Progenitor cell of endocrine pancreas (in vitro differentiated cells): ENCODE measurements at regions not wholly inside any gene's neighbourhood (a gene's known extent, or its start where the extent isn't known, plus 50 kb on each side); places are given as distances from the start of the nearest gene placed in this dataset.

Source experiments
- DNase-seq: peaks from one replicate; pipeline ENCODE4 v3.0.0; 2021; ENCODE audit warnings: low spot score; ENCODE audit not compliant: unreplicated experiment
- H3K27ac Mint-ChIP-seq: 2 replicates; pipeline ENCODE4 v1.8.0; 2021; ENCODE audit warnings: mild to moderate bottlenecking, moderate library complexity, mixed read lengths
- H3K27me3 Mint-ChIP-seq: 2 replicates; pipeline ENCODE4 v1.8.0; 2021; ENCODE audit warnings: mixed read lengths
- H3K36me3 Mint-ChIP-seq: 2 replicates; pipeline ENCODE4 v1.8.0; 2022; ENCODE audit warnings: mixed read lengths; ENCODE audit not compliant: insufficient read depth
- H3K4me1 Mint-ChIP-seq: 2 replicates; pipeline ENCODE4 v1.8.0; 2021; ENCODE audit warnings: low read depth, mixed read lengths
- H3K4me3 Mint-ChIP-seq: 2 replicates; pipeline ENCODE4 v1.8.0; 2021; ENCODE audit warnings: low read depth, mild to moderate bottlenecking, moderate library complexity, mixed read lengths
- H3K9me3 Mint-ChIP-seq: 2 replicates; pipeline ENCODE4 v1.8.0; 2021; ENCODE audit warnings: low read depth, mixed read lengths
- TF ChIP-seq, protein P1 (sequence below): fragments of 200-600 bp; sonication (generic); IDR thresholded peaks from one replicate; pipeline ENCODE4 v1.5.0; 2021; ENCODE audit warnings: antibody characterized with exemption, mild to moderate bottlenecking; ENCODE audit not compliant: unreplicated experiment

DNA sequence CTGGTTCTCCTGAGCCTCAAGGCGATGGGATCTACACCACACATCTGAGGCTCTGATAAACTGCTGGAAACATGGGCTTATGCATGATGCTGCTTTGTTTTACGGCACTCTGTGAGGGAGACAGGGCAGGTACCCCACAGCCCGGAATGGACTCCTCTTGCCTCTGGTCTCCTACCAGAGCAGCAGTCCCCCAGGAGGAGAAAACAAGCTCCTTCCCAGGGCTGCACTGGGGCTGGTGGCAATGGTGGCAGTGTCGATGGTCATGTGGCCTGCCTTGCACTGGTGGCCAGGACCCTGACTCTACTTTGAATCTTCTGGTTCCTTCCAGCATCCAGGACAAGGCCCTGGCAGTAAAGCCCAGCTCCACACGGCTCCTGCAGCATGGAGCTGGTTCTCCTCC lies 79.4 kb downstream of the TOMM20 start:
- Mint-ChIP-seq H3K9me3 (no peaks in the 10 kb centered on the region), H3K27me3 (no peaks in the 10 kb centered on the region), H3K4me3 (no peak overlapping the region), H3K4me1 (peaks cover 19% of the 10 kb centered on the region), H3K36me3 (no peaks in the 10 kb centered on the region), H3K27ac (no peak overlapping the region)
- TF ChIP-seq, protein P1, sequence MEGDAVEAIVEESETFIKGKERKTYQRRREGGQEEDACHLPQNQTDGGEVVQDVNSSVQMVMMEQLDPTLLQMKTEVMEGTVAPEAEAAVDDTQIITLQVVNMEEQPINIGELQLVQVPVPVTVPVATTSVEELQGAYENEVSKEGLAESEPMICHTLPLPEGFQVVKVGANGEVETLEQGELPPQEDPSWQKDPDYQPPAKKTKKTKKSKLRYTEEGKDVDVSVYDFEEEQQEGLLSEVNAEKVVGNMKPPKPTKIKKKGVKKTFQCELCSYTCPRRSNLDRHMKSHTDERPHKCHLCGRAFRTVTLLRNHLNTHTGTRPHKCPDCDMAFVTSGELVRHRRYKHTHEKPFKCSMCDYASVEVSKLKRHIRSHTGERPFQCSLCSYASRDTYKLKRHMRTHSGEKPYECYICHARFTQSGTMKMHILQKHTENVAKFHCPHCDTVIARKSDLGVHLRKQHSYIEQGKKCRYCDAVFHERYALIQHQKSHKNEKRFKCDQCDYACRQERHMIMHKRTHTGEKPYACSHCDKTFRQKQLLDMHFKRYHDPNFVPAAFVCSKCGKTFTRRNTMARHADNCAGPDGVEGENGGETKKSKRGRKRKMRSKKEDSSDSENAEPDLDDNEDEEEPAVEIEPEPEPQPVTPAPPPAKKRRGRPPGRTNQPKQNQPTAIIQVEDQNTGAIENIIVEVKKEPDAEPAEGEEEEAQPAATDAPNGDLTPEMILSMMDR = no peak
- no peak for DNase-seq

DNA sequence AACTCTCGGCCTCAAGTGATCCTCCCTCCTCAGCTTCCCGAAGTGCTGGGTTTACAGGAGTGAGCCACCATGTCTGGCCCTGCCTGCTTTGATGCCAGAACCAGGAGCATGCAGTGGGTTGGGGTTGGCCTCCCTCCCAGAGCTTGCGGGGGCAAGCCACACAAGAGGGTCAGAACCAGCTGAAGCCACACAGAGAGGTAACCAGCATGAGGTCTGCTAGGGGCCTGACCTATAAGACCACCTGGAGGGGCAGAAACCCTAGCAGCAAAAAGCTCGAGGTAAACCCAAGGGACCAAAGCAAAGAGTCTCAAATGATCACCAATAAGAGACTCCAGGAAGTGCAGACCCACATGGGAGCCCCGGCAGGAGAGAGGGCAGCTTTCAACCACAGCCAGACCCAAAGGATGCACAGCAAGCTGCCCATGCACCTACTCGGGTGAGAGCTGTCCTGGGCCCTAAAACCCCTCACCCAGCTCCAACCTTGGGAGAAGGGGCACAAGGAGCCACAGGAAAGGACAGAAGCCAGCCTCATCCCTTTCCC lies 81.2 kb downstream of the TOMM20 start:
- peaks cover 19% of the 10 kb centered on the region for H3K4me1 Mint-ChIP-seq
- H3K9me3 Mint-ChIP-seq = no peaks in the 10 kb centered on the region
- no peak overlapping the region for H3K4me3 Mint-ChIP-seq
- H3K36me3 Mint-ChIP-seq = no peaks in the 10 kb centered on the region
- TF ChIP-seq, protein P1 = no peak
- H3K27ac Mint-ChIP-seq = no peak overlapping the region
- DNase-seq = no peak
- no peaks in the 10 kb centered on the region for H3K27me3 Mint-ChIP-seq

DNA sequence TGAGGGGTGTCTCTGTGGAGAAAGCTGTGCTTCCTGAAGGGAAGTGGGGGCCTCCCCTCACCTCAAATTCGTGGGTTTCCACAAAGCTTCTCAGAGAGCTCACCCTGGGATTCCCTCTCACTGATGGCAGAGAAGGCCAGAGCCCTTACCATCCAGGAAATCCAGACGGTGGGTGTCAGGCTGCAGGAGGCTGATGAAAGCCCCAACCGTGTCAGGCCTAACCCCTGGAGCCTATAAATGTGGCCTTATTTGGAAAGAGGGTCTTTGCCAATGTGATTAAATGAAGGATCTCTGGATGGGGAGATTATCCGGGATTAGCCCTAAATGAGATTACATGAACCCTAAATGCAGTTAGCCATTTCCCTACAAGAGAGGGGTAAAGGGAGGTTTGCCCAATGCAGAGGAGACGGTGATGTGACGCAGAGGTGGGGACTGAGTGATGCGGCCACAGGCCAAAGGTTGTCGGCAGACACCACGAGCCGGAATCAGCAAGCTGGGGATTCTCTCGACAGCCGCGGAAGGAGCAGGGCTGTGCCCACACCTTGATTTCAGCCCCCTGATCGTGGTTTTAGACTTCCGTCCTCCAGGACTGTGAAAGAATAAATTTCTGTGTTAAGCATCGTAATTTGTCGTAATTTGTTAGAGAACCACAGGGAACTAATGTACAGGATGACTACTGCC lies 82.6 kb downstream of the TOMM20 start:
- no peaks in the 10 kb centered on the region for H3K9me3 Mint-ChIP-seq
- no peak for DNase-seq

DNA sequence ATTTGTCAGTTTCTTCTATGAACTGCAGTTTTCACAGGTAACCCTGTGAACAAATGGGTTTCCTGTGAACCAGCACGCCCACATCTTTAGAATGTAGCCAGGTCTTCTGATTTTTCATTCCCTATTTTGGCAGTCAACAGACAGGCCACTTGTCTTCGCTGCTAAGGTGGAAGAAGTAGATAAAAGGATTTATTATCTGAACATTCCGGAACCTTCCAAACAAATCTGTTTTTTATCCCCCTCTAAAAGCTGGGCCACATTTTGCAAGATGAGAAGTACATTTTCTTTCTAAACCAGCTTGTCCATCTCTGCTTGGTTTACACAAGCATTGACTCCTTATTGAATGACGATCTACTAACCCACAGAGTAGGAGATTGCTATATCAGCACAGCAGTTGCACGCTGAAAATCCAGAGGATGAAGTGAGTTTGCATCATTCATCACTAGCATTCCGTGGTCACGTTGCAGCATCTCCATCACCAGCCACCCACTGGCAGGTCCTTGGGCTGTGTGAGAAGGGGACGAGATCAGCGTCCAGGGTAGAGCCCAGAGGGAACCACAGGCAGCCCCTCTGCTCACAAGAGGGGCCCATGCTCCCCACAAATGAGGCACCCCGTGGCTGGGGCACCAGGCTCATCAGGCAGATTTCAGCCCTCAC lies 83.5 kb downstream of the TOMM20 start:
- TF ChIP-seq, protein P1 = no peak

More for the DNA sequence above, 82.6 kb downstream of the TOMM20 start:
- H3K4me3 Mint-ChIP-seq = no peak overlapping the region
- H3K27me3 Mint-ChIP-seq = no peaks in the 10 kb centered on the region
- no peak overlapping the region for H3K27ac Mint-ChIP-seq
- H3K4me1 Mint-ChIP-seq = peaks cover 11% of the 10 kb centered on the region
- no peaks in the 10 kb centered on the region for H3K36me3 Mint-ChIP-seq
- TF ChIP-seq, protein P1 = no peak

DNA sequence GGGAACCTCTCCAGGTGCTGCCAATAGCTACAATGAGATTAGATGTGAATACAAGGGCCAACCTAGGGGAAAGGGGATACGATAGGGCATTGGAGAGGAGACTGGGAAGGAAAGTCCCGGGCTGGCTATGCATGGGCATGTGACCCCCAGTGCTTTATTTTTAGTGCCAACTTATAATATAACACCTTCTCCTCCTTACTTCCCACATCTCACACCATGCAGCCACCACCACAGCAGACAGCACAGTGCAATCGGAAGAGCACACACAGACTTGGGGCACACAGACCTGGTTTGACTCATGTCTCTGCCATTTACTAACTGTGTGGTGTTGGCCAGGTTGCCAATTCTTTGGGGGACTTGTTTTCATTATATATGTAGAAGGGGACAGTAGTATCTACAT lies 85.4 kb downstream of the TOMM20 start:
- peaks cover 11% of the 10 kb centered on the region for H3K9me3 Mint-ChIP-seq
- TF ChIP-seq, protein P1 = no peak
- peaks cover 4% of the 10 kb centered on the region for H3K4me1 Mint-ChIP-seq
- no peak overlapping the region for H3K4me3 Mint-ChIP-seq
- DNase-seq = no peak
- H3K36me3 Mint-ChIP-seq = peaks cover 3% of the 10 kb centered on the region
- no peaks in the 10 kb centered on the region for H3K27me3 Mint-ChIP-seq
- H3K27ac Mint-ChIP-seq = no peak overlapping the region

More for the DNA sequence above, 83.5 kb downstream of the TOMM20 start:
- H3K4me1 Mint-ChIP-seq = peaks cover 9% of the 10 kb centered on the region
- no peaks in the 10 kb centered on the region for H3K9me3 Mint-ChIP-seq
- no peaks in the 10 kb centered on the region for H3K36me3 Mint-ChIP-seq
- no peak for DNase-seq
- H3K4me3 Mint-ChIP-seq = no peak overlapping the region
- no peaks in the 10 kb centered on the region for H3K27me3 Mint-ChIP-seq
- H3K27ac Mint-ChIP-seq = no peak overlapping the region
